ENCODE measurements at regions not wholly inside any gene's neighbourhood (a gene's known extent, or its start where the extent isn't known, plus 50 kb on each side); places are given as distances from the start of the nearest gene placed in this dataset.

DNA sequence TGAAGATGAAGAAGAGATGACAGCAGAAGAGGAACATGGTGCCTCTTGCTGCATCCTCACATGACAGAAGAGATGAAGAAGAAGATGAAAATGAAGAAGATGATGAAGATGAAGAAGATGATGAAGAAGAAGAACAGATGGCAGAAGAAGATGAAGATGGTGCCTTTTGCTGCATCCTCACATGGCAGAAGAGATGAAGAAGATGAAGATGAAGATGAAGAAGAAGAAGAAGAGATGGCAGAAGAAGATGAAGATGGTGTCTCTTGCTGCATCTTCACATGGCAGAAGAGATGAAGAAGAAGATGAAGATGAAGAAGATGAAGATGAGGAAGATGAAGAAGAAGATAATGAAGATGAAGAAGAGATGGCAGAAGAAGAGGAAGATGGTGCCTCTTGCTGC lies 63.7 kb upstream of the HPF1 start:
- TF ChIP-seq, protein P1, sequence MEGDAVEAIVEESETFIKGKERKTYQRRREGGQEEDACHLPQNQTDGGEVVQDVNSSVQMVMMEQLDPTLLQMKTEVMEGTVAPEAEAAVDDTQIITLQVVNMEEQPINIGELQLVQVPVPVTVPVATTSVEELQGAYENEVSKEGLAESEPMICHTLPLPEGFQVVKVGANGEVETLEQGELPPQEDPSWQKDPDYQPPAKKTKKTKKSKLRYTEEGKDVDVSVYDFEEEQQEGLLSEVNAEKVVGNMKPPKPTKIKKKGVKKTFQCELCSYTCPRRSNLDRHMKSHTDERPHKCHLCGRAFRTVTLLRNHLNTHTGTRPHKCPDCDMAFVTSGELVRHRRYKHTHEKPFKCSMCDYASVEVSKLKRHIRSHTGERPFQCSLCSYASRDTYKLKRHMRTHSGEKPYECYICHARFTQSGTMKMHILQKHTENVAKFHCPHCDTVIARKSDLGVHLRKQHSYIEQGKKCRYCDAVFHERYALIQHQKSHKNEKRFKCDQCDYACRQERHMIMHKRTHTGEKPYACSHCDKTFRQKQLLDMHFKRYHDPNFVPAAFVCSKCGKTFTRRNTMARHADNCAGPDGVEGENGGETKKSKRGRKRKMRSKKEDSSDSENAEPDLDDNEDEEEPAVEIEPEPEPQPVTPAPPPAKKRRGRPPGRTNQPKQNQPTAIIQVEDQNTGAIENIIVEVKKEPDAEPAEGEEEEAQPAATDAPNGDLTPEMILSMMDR (conservative IDR thresholded peaks at IDR 0.05; ENCODE audit: low read depth, low read length) = no peak
- no peak for TF ChIP-seq EZH2 (IDR thresholded peaks at IDR 0.05; ENCODE audit: borderline replicate concordance, low read depth, low read length, poor library complexity, severe bottlenecking)

Measured in A673 (cell line).